IgD-negative memory B cell (primary cell): ENCODE measurements at regions not wholly inside any gene's neighbourhood (a gene's known extent, or its start where the extent isn't known, plus 50 kb on each side); places are given as distances from the start of the nearest gene placed in this dataset.

Source experiments
- H3K27ac Mint-ChIP-seq, 3 donors: one replicate each; pipeline ENCODE4 v1.8.0; 2020 to 2022; ENCODE audit warnings: mild to moderate bottlenecking in 3 of 3, mixed read lengths in 3 of 3, moderate library complexity in 1 of 3
- H3K27me3 Mint-ChIP-seq: one replicate; pipeline ENCODE4 v1.8.0; 2021; ENCODE audit warnings: mixed read lengths
- H3K36me3 Mint-ChIP-seq: one replicate; pipeline ENCODE4 v1.8.0; 2020; ENCODE audit warnings: mild to moderate bottlenecking, mixed read lengths
- H3K4me1 Mint-ChIP-seq, 3 donors: one replicate each; pipeline ENCODE4 v1.8.0; 2020 to 2022; ENCODE audit warnings: mixed read lengths in 3 of 3, mild to moderate bottlenecking in 1 of 3
- H3K4me3 Mint-ChIP-seq, 4 donors: one replicate each; pipeline ENCODE4 v1.8.0; 2020 to 2022; ENCODE audit warnings: mild to moderate bottlenecking in 4 of 4, mixed read lengths in 4 of 4, moderate library complexity in 3 of 4
- H3K9me3 Mint-ChIP-seq, 3 donors: one replicate each; pipeline ENCODE4 v1.8.0; 2020 to 2021; ENCODE audit warnings: mixed read lengths in 3 of 3, mild to moderate bottlenecking in 1 of 3

GRCh38 chr5:93161661-93162654 lies 419.1 kb downstream of the NR2F1-AS1 start:
- Mint-ChIP-seq H3K27ac (no peak overlapping the region), H3K4me3 (no peak overlapping the region), H3K27me3 (no peaks in the 10 kb centered on the region), H3K9me3 (peaks cover 0 to 6% (median 2%) of the 10 kb centered on the region in 3 donors), H3K4me1 (no peaks in the 10 kb centered on the region), H3K36me3 (no peaks in the 10 kb centered on the region)

- Mint-ChIP-seq H3K4me1 (no peaks in the 10 kb centered on the region), H3K36me3 (no peaks in the 10 kb centered on the region), H3K27ac (no peak overlapping the region), H3K27me3 (no peaks in the 10 kb centered on the region), H3K4me3 (no peak overlapping the region), H3K9me3 (peaks cover 0 to 2% (median 0%) of the 10 kb centered on the region in 3 donors)
Measured at GRCh38 chr5:93158841-93159240, 422.2 kb downstream of the NR2F1-AS1 start.

- Mint-ChIP-seq H3K36me3 (no peaks in the 10 kb centered on the region), H3K27ac (no peak overlapping the region)
Measured at GRCh38 chr5:93156566-93156965, 424.5 kb downstream of the NR2F1-AS1 start.

GRCh38 chr5:93154535-93154934 lies 426.5 kb downstream of the NR2F1-AS1 start:
- no peaks in the 10 kb centered on the region for H3K4me1 Mint-ChIP-seq
- H3K4me3 Mint-ChIP-seq: no peak overlapping the region
- H3K36me3 Mint-ChIP-seq: no peaks in the 10 kb centered on the region
- no peak overlapping the region for H3K27ac Mint-ChIP-seq
- no peaks in the 10 kb centered on the region for H3K27me3 Mint-ChIP-seq
- peaks cover 0 to 2% (median 0%) of the 10 kb centered on the region in 3 donors for H3K9me3 Mint-ChIP-seq

More at GRCh38 chr5:93156566-93156965, 424.5 kb downstream of the NR2F1-AS1 start:
- no peaks in the 10 kb centered on the region for H3K27me3 Mint-ChIP-seq
- no peaks in the 10 kb centered on the region for H3K4me1 Mint-ChIP-seq
- H3K9me3 Mint-ChIP-seq: peaks cover 0 to 2% (median 0%) of the 10 kb centered on the region in 3 donors
- no peak overlapping the region for H3K4me3 Mint-ChIP-seq

DNA sequence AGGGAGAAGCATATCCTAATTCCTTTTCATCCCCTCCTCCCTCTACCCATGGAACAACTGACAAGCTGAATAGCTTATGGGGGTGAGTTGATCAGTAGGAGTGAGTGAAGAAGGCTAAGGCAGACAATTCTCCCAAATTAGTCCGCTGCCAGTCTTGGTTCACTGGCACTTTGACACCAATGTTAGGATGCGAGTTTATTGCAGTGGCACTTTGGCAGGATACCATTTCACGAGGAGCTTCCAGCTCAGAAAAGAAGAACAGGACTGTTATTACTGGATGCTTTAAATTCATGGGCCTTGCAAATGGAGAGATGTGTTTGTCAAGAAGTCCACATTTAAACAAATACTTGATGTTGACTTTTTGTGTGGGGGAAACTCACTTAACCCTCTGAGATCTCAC lies 427.6 kb downstream of the NR2F1-AS1 start:
- H3K4me1 Mint-ChIP-seq: no peaks in the 10 kb centered on the region
- H3K36me3 Mint-ChIP-seq: no peaks in the 10 kb centered on the region
- no peak overlapping the region for H3K27ac Mint-ChIP-seq
- no peak overlapping the region for H3K4me3 Mint-ChIP-seq
- H3K9me3 Mint-ChIP-seq: peaks cover 0 to 2% (median 0%) of the 10 kb centered on the region in 3 donors
- H3K27me3 Mint-ChIP-seq: no peaks in the 10 kb centered on the region

- H3K27me3 Mint-ChIP-seq: no peaks in the 10 kb centered on the region
- no peaks in the 10 kb centered on the region for H3K36me3 Mint-ChIP-seq
- peaks cover 0 to 2% (median 0%) of the 10 kb centered on the region in 3 donors for H3K9me3 Mint-ChIP-seq
- no peaks in the 10 kb centered on the region for H3K4me1 Mint-ChIP-seq
- H3K4me3 Mint-ChIP-seq: no peak overlapping the region
- no peak overlapping the region for H3K27ac Mint-ChIP-seq
Measured at GRCh38 chr5:93151896-93152295, 429.1 kb downstream of the NR2F1-AS1 start.

GRCh38 chr5:93151121-93151520 lies 429.9 kb downstream of the NR2F1-AS1 start:
- no peak overlapping the region for H3K4me3 Mint-ChIP-seq
- H3K27ac Mint-ChIP-seq: no peak overlapping the region
- H3K36me3 Mint-ChIP-seq: no peaks in the 10 kb centered on the region
- no peaks in the 10 kb centered on the region for H3K27me3 Mint-ChIP-seq
- H3K9me3 Mint-ChIP-seq: no peaks in the 10 kb centered on the region
- no peaks in the 10 kb centered on the region for H3K4me1 Mint-ChIP-seq

- H3K4me1 Mint-ChIP-seq: no peaks in the 10 kb centered on the region
- H3K36me3 Mint-ChIP-seq: no peaks in the 10 kb centered on the region
- no peaks in the 10 kb centered on the region for H3K27me3 Mint-ChIP-seq
- H3K4me3 Mint-ChIP-seq: no peak overlapping the region
- H3K9me3 Mint-ChIP-seq: no peaks in the 10 kb centered on the region
- no peak overlapping the region for H3K27ac Mint-ChIP-seq
Measured at GRCh38 chr5:93150311-93151012, 430.6 kb downstream of the NR2F1-AS1 start.

- Mint-ChIP-seq H3K27ac (peak overlapping the region in 1 of 3 donors; percentile 54), H3K36me3 (no peaks in the 10 kb centered on the region), H3K4me1 (no peaks in the 10 kb centered on the region), H3K4me3 (no peak overlapping the region), H3K9me3 (peaks cover 0 to 2% (median 0%) of the 10 kb centered on the region in 3 donors), H3K27me3 (no peaks in the 10 kb centered on the region)
Measured at GRCh38 chr5:93145767-93146166, 435.3 kb downstream of the NR2F1-AS1 start.

DNA sequence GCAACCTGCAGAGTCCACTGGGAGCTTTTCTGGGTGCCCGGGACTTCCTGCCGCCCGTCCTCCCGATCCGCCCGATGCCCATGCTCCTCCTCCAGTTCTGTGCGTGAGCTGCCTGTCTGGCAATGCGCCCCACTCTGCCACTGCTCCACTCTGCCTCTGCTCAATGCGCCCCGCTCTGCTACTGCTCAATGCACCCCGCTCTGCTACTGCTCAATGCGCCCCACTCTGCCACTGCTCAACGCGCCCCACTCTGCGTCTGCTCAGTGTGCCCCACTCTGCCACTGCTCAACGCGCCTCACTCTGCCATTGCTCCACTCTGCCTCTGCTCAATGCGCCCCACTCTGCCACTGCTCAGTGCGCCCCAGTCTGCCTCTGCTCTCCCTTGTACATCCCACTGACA lies 436.0 kb downstream of the NR2F1-AS1 start:
- no peaks in the 10 kb centered on the region for H3K27me3 Mint-ChIP-seq
- no peaks in the 10 kb centered on the region for H3K4me1 Mint-ChIP-seq
- H3K4me3 Mint-ChIP-seq: no peak overlapping the region
- no peaks in the 10 kb centered on the region for H3K36me3 Mint-ChIP-seq
- no peak overlapping the region for H3K27ac Mint-ChIP-seq
- peaks cover 0 to 2% (median 0%) of the 10 kb centered on the region in 3 donors for H3K9me3 Mint-ChIP-seq

DNA sequence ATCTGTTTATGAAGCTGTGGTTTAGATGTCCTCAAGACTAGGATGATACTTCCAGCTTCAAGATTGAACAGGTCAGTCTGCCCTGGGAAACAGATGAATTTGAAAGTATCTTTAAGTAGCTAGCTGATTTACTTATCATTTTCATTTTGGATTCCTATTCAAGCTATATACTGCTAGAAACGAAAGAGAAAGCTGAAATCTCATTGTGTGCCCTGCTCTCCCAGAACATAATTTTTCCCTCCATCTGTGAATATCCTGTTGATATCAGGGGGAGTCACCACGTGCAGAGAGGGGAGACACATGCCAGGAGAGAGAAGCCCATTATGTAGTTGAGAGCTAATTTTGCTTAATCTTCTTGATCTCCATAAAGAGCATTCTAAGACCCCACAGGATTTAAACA lies 439.1 kb downstream of the NR2F1-AS1 start:
- peaks cover 0 to 7% (median 0%) of the 10 kb centered on the region in 3 donors for H3K9me3 Mint-ChIP-seq

GRCh38 chr5:93130624-93131490 lies 450.2 kb downstream of the NR2F1-AS1 start:
- Mint-ChIP-seq H3K4me3 (no peak overlapping the region), H3K27me3 (no peaks in the 10 kb centered on the region), H3K4me1 (peaks cover 0 to 1% (median 0%) of the 10 kb centered on the region in 3 donors), H3K36me3 (no peaks in the 10 kb centered on the region), H3K27ac (no peak overlapping the region), H3K9me3 (peaks cover 0 to 5% (median 3%) of the 10 kb centered on the region in 3 donors)

More for the DNA sequence above, 439.1 kb downstream of the NR2F1-AS1 start:
- H3K27ac Mint-ChIP-seq: no peak overlapping the region
- peaks cover 2% of the 10 kb centered on the region for H3K36me3 Mint-ChIP-seq
- H3K4me3 Mint-ChIP-seq: no peak overlapping the region
- no peaks in the 10 kb centered on the region for H3K4me1 Mint-ChIP-seq
- no peaks in the 10 kb centered on the region for H3K27me3 Mint-ChIP-seq

DNA sequence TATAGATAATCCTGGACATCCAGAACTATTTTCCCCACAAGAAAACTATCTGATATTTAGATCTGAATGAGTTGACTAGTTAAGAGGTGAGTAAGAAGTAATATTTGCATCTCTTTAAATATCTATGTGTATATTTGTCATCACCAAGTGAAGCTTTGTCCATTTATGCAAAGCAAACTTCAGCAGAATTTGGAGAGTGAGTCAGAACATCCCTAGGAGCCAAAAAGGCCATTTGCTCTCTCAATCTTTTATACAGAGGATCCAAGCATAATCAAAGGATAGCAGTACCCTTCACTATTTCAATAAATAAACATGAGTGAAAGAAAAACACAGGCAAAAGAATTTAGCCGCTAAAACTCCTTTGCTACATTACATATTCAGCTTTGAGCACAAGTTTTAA lies 454.4 kb downstream of the NR2F1-AS1 start:
- no peaks in the 10 kb centered on the region for H3K36me3 Mint-ChIP-seq
- no peak overlapping the region for H3K27ac Mint-ChIP-seq
- peaks cover 0 to 8% (median 1%) of the 10 kb centered on the region in 3 donors for H3K9me3 Mint-ChIP-seq
- no peak overlapping the region for H3K4me3 Mint-ChIP-seq
- H3K27me3 Mint-ChIP-seq: no peaks in the 10 kb centered on the region
- no peaks in the 10 kb centered on the region for H3K4me1 Mint-ChIP-seq

DNA sequence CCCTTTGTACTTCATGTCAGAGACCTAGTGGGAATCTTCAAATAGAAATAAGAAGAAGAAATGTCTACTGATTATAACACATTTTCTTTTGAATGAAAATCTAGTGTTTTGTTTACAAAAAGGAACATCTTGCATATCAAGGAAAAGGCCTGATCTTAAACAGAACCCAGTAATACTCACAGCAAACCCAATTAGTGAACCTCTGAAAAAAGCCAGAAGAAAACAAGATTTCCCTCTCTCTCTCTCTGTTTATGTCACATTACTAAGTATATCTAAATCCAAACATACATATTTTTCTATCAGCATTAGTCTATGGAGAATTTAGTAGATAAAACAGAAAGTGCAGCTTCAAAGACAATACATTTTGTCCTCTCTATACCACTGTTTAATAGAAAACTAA lies 457.9 kb downstream of the NR2F1-AS1 start:
- Mint-ChIP-seq H3K9me3 (peaks cover 0 to 5% (median 4%) of the 10 kb centered on the region in 3 donors), H3K27me3 (no peaks in the 10 kb centered on the region), H3K36me3 (no peaks in the 10 kb centered on the region), H3K4me3 (no peak overlapping the region), H3K4me1 (no peaks in the 10 kb centered on the region), H3K27ac (no peak overlapping the region)
